Right ventricle myocardium superior (tissue), 1 donor: ENCODE measurements at regions not wholly inside any gene's neighbourhood (a gene's known extent, or its start where the extent isn't known, plus 50 kb on each side); places are given as distances from the start of the nearest gene placed in this dataset.
A peak's percentile ranks its signal among the peaks of the same experiment; 100 is the strongest.

Experiments used
- ATAC-seq: fragments of 200-7000 bp; cut with Tn5 transposase; one replicate; pipeline ENCODE4 v1.9.1; 2020; ENCODE audit warnings: mild to moderate bottlenecking; ENCODE audit not compliant: poor library complexity
- DNase-seq: peaks from one replicate; pipeline ENCODE4 v3.0.0-alpha.2; 2020
- intact Hi-C: fragments of 100-400 bp; cut with DNase I; formaldehyde crosslinking; loops from one replicate; pipeline ENCODE4 v1.11.2; 2022
- donor health status: DM: no; HTN: yes; CAD: no; lungs with severe emphysema.

DNA sequence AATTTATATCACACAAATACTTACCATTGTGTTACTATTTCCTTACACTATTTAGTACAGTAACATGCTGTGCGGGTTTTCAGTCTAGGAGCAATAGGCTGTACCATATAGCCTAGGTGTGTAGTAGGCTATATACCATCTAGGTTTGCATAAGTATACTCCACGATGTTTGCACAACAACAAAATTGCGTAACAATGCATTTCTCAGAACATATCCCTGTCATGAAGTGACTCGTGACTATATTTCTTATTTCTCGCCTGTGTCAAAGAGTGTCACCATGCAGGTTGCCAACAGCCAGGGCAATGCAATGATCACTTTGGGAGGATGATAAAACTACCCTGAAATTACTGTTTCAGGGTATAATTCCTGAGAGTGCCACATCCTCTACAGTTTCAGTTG is 65.6 kb upstream of the CD180 start:
- DNase-seq (no peak), ATAC-seq (no peak)
- intact Hi-C loops, result loop anchor here (10.0 kb wide), 1 partner anchor 133 kb away; no protein-coding TSS in a partner anchor

DNA sequence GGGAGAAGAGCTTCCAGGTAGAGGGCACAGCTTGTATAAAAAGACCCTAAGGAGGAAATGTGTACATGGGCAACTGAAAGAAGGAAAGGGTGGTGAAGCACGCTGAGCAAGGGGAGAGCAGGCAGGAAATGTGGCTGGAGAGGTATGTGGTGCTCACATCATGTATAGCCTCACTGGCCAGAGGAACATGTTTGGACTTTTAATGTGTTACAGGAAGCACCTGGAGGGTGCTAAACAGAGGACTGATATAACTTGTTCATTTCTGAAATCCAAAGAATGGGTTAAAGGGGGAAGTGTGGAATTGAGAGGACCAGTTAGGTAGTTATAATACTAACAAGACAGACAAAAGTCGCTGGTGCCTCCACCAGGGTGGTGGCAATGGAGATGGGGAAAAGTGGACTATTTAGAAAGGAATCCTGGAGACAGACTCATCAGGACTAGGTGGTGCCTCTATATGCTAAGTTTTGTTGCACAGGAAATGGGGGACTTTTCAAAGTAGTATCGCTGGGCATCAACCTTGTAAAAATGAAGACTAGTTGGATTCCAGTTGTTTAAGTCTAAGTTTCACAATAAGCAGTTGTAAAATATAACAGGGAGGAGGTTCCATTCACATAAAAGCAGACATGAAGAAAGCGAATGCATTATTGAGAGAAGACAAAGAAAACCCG is 63.1 kb upstream of the CD180 start:
- DNase-seq (no peak), ATAC-seq (no peak)
- intact Hi-C loops, result loop anchor here (10.0 kb wide), 1 partner anchor 135 kb away; no protein-coding TSS in a partner anchor

DNA sequence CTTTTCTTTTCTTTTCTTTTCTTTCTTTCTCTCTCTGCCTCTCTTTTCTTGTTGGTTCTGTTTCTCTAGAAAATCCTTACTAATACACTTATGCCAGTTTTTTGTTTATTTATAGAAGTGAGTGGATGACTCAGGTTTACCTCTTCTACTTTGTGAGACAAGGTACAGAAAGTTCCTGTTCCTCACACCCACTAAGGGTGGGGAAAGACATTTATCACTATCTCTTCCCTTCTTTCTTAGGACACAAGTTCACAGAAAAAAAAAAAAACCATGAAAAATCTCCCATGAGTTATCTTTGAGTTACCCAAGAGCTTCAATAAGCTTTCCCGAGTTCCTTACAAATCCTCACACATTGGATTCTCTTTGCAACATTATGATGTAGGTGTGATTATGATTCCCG is 60.9 kb upstream of the CD180 start:
- no peak for DNase-seq
- no peak for ATAC-seq
- intact Hi-C loops, result no loop called here

DNA sequence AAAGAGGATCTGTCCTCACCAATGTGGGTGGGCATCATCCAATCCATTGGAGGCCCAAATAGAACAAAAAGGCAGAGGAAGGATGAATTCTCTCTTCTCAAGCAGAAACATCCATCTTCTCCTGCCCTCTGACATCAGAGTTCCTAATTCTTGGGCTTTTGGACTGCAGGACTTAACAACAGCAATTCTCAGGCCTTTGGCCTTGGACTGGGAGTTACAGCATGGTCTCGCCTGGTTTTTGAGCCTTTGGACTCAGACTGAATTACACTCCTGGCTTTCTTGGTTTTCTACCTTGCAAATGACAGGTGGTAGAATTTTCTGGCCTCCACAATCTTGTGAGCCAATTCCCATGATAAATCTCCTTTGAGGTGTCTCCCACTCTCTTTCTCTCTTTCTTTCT is 60.5 kb upstream of the CD180 start:
- no peak for ATAC-seq
- no peak for DNase-seq
- intact Hi-C loops, result no loop called here

DNA sequence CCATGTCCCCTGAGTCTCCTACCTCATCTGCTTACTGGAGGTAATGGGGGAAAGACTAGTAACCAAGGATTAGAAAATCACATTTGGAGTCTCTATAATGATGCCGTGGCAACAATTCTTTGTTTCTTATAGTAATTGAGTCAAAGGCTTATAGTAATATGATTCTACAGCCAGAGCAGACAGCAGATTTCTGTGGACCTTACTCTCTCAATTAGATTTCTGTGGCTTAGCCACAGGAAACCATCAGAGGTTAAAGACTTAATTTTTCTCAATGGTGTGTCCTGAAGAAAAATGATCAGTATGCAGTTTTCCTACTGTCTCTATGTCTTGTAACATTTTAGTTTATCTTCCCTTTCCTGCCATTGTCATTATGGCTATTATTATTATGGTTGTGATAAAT is 59.3 kb upstream of the CD180 start:
- intact Hi-C loops, result no loop called here
- DNase-seq (no peak), ATAC-seq (no peak)

DNA sequence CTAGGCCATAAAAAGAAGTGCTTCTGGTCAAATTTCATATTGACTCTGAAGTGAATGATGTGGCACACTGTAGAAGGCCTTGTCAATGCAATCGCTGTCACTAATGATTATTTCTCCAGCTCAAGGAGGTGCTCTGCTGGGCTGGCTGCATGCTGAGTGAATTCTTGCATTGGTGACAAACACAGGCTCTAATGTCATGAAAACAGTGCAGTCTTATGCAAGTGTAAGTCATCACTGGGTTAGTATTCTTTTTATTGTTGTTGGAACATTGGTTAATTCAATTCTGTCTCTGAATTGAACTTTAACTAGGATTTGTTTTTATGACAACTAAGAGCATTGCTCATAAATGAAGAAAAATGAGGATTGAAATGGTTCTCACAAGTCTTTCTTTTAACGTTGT is 57.3 kb upstream of the CD180 start:
- ATAC-seq (no peak), DNase-seq (no peak)
- intact Hi-C loops, result no loop called here

DNA sequence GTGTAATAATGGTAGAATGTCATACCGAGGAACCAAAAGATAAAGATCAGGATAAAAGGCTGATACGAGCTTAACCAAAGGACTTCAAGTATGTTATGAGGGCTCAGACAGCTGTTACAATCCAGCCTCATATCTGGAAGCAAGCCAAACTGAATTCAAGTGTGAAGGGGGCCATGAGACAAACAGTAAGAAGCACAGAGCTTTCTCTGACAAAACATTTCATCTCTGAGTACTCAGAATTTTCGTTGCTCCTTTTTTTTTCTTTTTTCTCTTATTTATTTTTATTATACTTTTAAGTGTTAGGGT is 52.9 kb upstream of the CD180 start:
- intact Hi-C loops, result loop anchor here (10.0 kb wide), 1 partner anchor 1005 kb away; no protein-coding TSS in a partner anchor
- ATAC-seq, result no peak

DNA sequence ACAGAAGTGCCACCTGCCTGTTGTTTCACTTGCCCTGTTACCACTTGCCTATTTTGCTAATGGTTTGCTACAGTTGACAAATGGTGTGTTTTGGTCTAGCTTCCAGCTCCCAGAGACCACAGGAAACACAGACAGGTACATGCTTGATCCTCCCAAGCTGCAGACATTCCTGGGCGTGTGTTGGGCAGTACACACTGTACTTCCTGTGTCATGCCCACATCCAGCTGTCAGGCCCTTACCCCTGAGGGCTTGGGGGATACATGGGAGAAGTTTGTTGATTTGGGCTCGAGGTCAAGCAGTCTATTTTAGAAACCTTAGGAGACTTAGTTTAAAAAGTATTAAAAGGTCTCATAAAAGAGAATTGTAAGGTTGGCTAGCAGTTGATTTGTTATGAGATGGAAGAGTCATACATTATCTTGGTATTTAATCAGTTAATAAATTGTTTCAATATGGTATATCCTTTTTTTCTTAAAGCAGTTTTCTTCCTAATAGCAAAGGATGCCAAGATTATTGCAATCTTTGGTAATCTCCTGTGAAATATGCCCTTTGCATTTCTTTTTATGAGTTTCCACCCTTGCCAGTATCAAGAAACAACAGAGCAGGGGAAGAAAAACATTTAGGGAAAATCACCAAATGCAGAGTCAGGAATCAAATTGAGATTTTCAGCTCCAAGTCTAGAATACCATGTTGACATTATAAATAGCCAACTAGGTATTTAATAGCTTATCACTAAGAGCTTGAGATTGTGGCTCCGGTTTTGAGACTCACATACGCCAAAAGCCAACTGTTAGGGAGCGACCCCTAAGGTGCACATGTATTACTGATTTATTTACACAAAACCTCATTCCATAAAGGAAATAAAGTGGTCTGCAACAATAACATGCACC is 52.3 kb upstream of the CD180 start:
- ATAC-seq, result peak; percentile 37
- intact Hi-C loops, result loop anchor here (10.0 kb wide), 1 partner anchor 1006 kb away; no protein-coding TSS in a partner anchor
- DNase-seq, result no peak

More for the DNA sequence above, 52.9 kb upstream of the CD180 start:
- no peak for DNase-seq

DNA sequence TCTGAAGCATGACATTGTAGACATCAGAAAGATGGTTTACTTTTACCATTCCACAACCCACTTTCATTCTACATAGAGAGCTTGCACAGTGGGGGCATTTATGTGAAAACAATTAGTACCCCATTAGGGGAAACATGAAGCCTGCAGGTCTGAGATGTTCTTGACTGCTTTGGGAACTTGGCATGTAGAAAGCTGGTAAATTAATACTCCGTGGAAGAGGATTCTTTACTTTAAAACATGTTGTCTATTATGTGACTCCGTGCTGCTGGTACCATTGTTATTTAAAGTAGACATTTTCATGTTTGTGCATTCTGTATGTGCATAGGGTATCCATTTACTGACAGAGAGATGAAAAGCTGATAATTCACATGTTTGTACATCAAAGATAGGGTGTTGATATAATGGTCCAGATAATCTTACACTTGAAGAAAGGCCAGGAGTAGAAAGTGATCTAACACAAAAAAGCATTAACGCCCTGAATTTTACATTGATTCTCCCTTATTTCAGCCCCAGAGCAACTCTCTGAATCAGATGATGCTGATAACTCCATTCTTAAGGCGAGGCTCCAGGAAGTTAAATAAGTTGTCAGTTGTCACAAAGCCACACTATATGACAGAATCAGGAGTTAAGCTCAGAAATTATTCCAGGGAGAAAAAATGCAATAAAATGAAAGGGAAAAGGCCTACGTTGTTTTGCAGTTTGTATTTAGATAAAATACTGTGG is 50.1 kb upstream of the CD180 start:
- DNase-seq, result no peak
- no peak for ATAC-seq
- intact Hi-C loops, result loop anchor here (10.0 kb wide), 1 partner anchor 1008 kb away; no protein-coding TSS in a partner anchor
